ENCODE measurements at regions not wholly inside any gene's neighbourhood (a gene's known extent, or its start where the extent isn't known, plus 50 kb on each side); places are given as distances from the start of the nearest gene placed in this dataset.

DNA sequence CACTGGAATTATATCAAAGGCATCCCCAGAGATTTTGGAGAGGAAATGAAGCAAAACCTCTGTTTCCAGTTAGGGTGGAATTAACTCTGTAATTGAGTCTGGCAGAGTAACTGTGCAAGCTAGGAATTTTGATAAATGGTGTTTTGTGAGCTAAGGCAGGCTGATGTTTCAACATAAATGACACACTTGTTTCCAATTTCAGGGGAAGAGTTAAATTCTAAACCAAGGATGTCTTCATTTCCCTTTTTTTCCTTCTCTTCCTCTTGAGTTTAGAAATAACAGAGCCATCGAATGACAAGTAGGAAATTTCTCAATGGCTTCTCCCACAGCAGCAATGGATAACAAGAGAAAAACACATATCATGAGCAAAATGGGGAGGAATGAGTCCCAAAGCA, 131.2 kb downstream of the IRS2 start:
- no peak for DNase-seq
- Histone ChIP-seq H3K4me3 (no peak overlapping the region), H3K9me3 (no peaks in the 10 kb centered on the region), H3K27me3 (no peaks in the 10 kb centered on the region), H3K4me1 (no peaks in the 10 kb centered on the region), H3K36me3 (ENCODE audit: low read depth, missing control alignments) (no peaks in the 10 kb centered on the region), H3K27ac (no peak overlapping the region)
- intact Hi-C loops (cut with DNase I; ENCODE audit: low total_unique reads), result no loop called here
- TF ChIP-seq POLR2A (IDR thresholded peaks at IDR 0.05), result no peak
- TF ChIP-seq, protein P1, sequence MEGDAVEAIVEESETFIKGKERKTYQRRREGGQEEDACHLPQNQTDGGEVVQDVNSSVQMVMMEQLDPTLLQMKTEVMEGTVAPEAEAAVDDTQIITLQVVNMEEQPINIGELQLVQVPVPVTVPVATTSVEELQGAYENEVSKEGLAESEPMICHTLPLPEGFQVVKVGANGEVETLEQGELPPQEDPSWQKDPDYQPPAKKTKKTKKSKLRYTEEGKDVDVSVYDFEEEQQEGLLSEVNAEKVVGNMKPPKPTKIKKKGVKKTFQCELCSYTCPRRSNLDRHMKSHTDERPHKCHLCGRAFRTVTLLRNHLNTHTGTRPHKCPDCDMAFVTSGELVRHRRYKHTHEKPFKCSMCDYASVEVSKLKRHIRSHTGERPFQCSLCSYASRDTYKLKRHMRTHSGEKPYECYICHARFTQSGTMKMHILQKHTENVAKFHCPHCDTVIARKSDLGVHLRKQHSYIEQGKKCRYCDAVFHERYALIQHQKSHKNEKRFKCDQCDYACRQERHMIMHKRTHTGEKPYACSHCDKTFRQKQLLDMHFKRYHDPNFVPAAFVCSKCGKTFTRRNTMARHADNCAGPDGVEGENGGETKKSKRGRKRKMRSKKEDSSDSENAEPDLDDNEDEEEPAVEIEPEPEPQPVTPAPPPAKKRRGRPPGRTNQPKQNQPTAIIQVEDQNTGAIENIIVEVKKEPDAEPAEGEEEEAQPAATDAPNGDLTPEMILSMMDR (IDR thresholded peaks at IDR 0.05), result no peak
- 63 to 79% methylated on average over 1 of the region's 1 CpG for WGBS, 2 donors

DNA sequence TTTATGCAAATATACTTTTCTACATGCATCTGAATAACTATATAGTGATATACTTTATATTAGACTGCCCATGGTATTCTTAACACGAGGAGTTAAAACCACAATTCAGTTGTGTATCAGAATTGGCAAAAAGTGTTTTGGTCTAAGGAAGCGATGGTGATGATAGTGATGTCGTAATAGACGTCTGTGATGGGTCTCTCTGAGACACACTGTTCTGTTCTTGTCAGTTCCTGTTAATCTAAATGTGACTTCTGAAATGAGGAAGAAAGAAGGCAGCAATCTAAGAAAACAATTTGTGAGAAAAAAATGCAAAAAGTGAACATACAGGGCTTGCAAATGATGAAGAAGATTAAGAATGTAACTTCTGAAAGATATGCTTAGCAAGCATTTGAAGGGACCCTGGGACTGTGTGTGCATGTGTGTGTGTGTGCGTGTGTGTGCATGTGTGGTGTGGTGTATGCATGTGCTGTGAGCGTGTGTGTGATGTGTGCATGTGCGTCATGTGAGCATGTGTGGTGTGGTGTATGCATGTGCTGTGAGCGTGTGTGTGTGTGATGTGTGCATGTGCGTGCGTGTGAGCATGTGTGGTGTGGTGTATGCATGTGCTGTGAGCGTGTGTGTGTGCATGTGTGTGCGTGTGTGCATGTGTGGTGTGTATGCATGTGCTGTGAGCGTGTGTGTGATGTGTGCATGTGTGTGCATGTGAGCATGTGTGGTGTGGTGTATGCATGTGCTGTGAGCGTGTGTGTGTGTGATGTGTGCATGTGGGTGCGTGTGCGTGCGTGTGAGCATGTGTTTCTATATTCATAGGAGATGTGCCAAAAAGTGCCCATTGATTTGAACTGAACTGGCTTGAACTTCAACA, 131.8 kb downstream of the IRS2 start:
- H3K9me3 ChIP-seq, result no peaks in the 10 kb centered on the region
- H3K27ac ChIP-seq, result no peak overlapping the region
- intact Hi-C loops (cut with DNase I; ENCODE audit: low total_unique reads), result no loop called here
- no peak overlapping the region for H3K4me3 ChIP-seq
- H3K36me3 ChIP-seq (ENCODE audit: low read depth, missing control alignments), result no peaks in the 10 kb centered on the region
- no peak for DNase-seq
- H3K4me1 ChIP-seq, result no peaks in the 10 kb centered on the region
- 73 to 78% methylated on average over 17 of the region's 17 CpGs for WGBS, 2 donors
- no peaks in the 10 kb centered on the region for H3K27me3 ChIP-seq
- TF ChIP-seq POLR2A (IDR thresholded peaks at IDR 0.05), result no peak
- TF ChIP-seq, protein P1 (IDR thresholded peaks at IDR 0.05), result no peak

DNA sequence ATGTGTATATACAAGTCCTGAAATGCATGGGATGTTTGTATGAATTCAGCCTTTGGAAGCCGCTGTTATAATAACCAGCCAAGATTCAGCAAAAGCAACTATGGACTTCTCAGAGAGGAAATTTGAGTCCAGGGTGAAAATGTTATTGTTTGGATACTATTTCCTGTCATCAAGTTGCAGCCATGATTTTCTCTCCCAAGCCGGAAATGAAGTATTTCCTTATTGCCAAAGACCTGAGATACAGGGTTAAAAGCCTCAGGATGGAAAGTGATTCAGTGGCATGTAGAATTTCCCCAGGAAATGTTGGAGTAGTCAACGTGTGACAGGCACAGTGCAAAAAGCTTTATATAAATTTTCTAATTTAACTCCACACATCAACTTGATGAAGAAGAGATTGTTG, 133.9 kb downstream of the IRS2 start:
- intact Hi-C loops (cut with DNase I; ENCODE audit: low total_unique reads), result no loop called here
- H3K4me3 ChIP-seq, result no peak overlapping the region
- TF ChIP-seq, protein P1 (IDR thresholded peaks at IDR 0.05), result no peak
- no peak for TF ChIP-seq POLR2A (IDR thresholded peaks at IDR 0.05)
- WGBS, 2 donors, result 67 to 77% methylated on average over 3 of the region's 3 CpGs
- no peaks in the 10 kb centered on the region for H3K9me3 ChIP-seq
- no peak overlapping the region for H3K27ac ChIP-seq
- H3K36me3 ChIP-seq (ENCODE audit: low read depth, missing control alignments), result no peaks in the 10 kb centered on the region
- no peaks in the 10 kb centered on the region for H3K4me1 ChIP-seq
- H3K27me3 ChIP-seq, result no peaks in the 10 kb centered on the region
- no peak for DNase-seq

DNA sequence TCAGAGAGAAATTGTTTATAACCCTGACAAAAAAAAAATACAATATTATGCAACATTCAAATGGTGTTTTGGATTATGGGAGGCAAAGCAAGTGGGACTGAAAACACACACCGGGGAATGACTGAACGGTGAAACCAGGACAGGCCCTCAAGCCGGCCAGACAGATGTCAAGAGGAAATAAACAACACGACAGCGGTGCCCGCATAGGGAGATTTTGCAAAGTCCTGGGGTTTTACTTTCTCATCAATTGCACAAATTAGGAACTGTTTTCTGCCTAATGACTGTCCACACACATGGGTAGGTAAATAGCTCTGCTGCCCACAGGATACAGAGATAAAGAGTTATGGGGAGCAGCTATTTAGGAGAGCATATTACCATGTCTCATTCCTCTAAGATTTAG, 134.5 kb downstream of the IRS2 start:
- DNase-seq, result no peak
- Histone ChIP-seq H3K4me1 (no peaks in the 10 kb centered on the region), H3K9me3 (no peaks in the 10 kb centered on the region), H3K4me3 (no peak overlapping the region), H3K27ac (no peak overlapping the region), H3K27me3 (no peaks in the 10 kb centered on the region), H3K36me3 (ENCODE audit: low read depth, missing control alignments) (no peaks in the 10 kb centered on the region)
- WGBS, 2 donors, result 80 to 81% methylated on average over 6 of the region's 6 CpGs
- intact Hi-C loops (cut with DNase I; ENCODE audit: low total_unique reads), result no loop called here
- no peak for TF ChIP-seq POLR2A (IDR thresholded peaks at IDR 0.05)
- TF ChIP-seq, protein P1 (IDR thresholded peaks at IDR 0.05), result no peak

DNA sequence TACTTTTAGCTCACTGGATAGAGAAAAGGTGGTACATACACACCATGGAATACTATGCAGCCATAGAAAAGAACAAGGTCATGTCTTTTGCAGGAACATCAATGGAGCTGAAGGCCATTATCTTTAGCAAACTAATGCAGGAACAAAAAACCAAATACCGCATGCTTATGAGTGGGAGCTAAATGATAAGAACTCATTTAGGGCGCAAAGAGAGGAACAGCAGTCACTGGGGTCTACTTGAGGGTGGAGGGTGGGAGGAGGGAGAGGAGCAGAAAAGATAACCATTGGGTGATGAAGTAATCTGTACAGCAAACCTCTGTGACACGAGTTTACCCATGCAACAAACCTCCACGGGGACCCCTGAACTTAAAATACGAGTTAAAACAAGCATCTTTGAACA, 135.1 kb downstream of the IRS2 start:
- no peaks in the 10 kb centered on the region for H3K36me3 ChIP-seq (ENCODE audit: low read depth, missing control alignments)
- intact Hi-C loops (cut with DNase I; ENCODE audit: low total_unique reads), result no loop called here
- no peak overlapping the region for H3K4me3 ChIP-seq
- H3K9me3 ChIP-seq, result no peaks in the 10 kb centered on the region
- no peaks in the 10 kb centered on the region for H3K4me1 ChIP-seq
- DNase-seq, result no peak
- TF ChIP-seq, protein P1 (IDR thresholded peaks at IDR 0.05), result no peak
- TF ChIP-seq POLR2A (IDR thresholded peaks at IDR 0.05), result no peak
- H3K27ac ChIP-seq, result no peak overlapping the region
- H3K27me3 ChIP-seq, result no peaks in the 10 kb centered on the region
- 90% methylated on average over 5 of the region's 5 CpGs for WGBS, 2 donors
